ENCODE measurements at regions not wholly inside any gene's neighbourhood (a gene's known extent, or its start where the extent isn't known, plus 50 kb on each side); places are given as distances from the start of the nearest gene placed in this dataset.

DNA sequence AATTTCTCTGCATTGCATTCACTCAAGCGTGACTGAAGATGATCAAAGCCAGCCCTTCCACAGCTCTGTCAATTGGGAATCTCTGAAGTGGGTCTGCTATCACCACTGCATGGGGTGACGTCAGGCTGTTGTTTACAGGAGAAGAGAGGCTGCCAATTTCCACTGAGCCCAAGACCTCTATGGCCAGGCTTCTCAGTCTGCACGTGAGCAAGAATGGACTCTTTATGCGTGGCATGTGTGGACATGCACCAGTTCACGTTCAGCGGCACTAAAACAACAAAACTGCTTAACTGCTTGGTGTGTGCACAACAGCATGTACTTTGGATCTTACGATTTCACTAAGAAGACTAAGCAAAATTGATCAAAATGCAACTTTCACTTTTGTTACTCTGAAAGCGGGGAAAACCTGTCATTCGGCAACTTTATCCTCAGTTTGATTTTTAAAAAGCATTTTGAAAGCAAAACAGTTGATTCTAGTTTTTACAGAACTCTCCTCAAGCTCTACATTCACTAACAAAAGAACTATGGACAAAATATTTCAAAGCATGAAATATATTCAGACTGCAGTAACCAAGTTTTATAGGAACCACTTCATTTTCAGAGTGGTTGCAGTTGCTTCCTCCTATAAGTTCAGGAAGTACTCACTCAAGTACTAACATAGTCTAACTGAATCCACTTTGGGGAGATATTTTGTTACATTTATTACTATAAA, 77.0 kb upstream of the SERTAD2 start:
- H3K4me3 ChIP-seq (replicated peaks; ENCODE audit: low read depth, low read length), result peak overlapping the region; percentile 26
- peak; percentile 70 for DNase-seq (ENCODE audit: extremely low read depth, low read depth)
- TF ChIP-seq CTCF (IDR thresholded peaks at IDR 0.05; ENCODE audit: low read depth, low read length, missing control alignments), result no peak

- no peak for TF ChIP-seq CTCF (IDR thresholded peaks at IDR 0.05; ENCODE audit: low read depth, low read length, missing control alignments)
- H3K4me3 ChIP-seq (replicated peaks; ENCODE audit: low read depth, low read length), result no peak overlapping the region
Measured at GRCh38 chr2:64731263-64731643, 77.5 kb upstream of the SERTAD2 start.

DNA sequence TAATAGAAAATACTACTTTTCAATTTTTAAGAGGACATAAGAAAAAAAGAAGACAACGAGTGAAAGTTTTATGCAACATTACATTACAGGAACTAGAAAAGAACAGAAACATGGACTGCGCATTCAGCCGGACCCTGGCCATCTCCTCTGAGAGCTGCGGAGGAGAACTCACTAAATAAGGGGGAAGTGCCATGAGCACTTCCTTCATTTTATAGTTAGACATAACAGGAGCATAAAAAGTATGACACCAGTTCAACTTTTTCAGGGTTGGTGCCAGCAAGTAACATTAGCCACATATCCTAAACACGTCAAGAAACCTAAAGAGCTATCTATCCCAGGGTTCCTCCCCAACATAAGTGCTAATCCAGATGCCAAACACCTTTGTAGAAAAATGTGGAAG, 78.0 kb upstream of the SERTAD2 start:
- TF ChIP-seq CTCF (IDR thresholded peaks at IDR 0.05; ENCODE audit: low read depth, low read length, missing control alignments), result no peak
- no peak for DNase-seq (ENCODE audit: extremely low read depth, low read depth)
- no peak overlapping the region for H3K4me3 ChIP-seq (replicated peaks; ENCODE audit: low read depth, low read length)

More at GRCh38 chr2:64731263-64731643, 77.5 kb upstream of the SERTAD2 start:
- DNase-seq (ENCODE audit: extremely low read depth, low read depth), result no peak

DNA sequence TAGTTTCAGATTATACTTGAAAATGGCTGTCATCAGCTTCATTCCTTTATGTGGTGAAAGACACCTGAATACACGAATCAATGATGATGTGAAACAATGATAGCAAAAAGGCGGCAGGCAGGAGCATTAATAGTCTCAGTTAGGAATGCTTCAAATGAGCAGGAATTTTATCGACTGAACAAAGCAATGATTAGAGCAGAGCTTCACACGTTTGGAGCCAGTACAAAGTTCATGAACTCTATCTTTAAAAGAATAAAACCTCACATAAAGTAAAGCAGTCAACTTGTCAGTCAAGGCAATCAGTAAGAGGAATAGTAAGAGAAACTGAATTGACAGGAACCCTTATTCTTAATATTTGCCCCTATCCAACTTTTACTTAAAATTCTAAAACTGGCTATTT, 78.4 kb upstream of the SERTAD2 start:
- DNase-seq (ENCODE audit: extremely low read depth, low read depth), result no peak
- no peak overlapping the region for H3K4me3 ChIP-seq (replicated peaks; ENCODE audit: low read depth, low read length)
- no peak for TF ChIP-seq CTCF (IDR thresholded peaks at IDR 0.05; ENCODE audit: low read depth, low read length, missing control alignments)

GRCh38 chr2:64735504-64735903, 81.8 kb upstream of the SERTAD2 start:
- no peak for TF ChIP-seq CTCF (IDR thresholded peaks at IDR 0.05; ENCODE audit: low read depth, low read length, missing control alignments)
- DNase-seq (ENCODE audit: extremely low read depth, low read depth), result no peak
- no peak overlapping the region for H3K4me3 ChIP-seq (replicated peaks; ENCODE audit: low read depth, low read length)

GRCh38 chr2:64737547-64737946, 83.8 kb upstream of the SERTAD2 start:
- no peak overlapping the region for H3K4me3 ChIP-seq (replicated peaks; ENCODE audit: low read depth, low read length)
- no peak for DNase-seq (ENCODE audit: extremely low read depth, low read depth)
- TF ChIP-seq CTCF (IDR thresholded peaks at IDR 0.05; ENCODE audit: low read depth, low read length, missing control alignments), result no peak

GRCh38 chr2:64738026-64738425, 84.3 kb upstream of the SERTAD2 start:
- TF ChIP-seq CTCF (IDR thresholded peaks at IDR 0.05; ENCODE audit: low read depth, low read length, missing control alignments), result no peak
- no peak for DNase-seq (ENCODE audit: extremely low read depth, low read depth)
- no peak overlapping the region for H3K4me3 ChIP-seq (replicated peaks; ENCODE audit: low read depth, low read length)

Data from HFF-Myc (cell line).